Limb (tissue), 2 donors: ENCODE measurements at regions not wholly inside any gene's neighbourhood (a gene's known extent, or its start where the extent isn't known, plus 50 kb on each side); places are given as distances from the start of the nearest gene placed in this dataset.
A peak's percentile ranks its signal among the peaks of the same experiment; 100 is the strongest.
"Not testable (repeated sequence)": the region's sequence is repeated elsewhere in the genome, so short reads cannot be mapped to it uniquely, and the experiment has no call there.

Experiments used
- DNase-seq, 2 donors: peaks; one replicate each; pipeline ENCODE4 v3.0.0-alpha.2; 2016; ENCODE audit errors: extremely low spot score in 2 of 2

DNA sequence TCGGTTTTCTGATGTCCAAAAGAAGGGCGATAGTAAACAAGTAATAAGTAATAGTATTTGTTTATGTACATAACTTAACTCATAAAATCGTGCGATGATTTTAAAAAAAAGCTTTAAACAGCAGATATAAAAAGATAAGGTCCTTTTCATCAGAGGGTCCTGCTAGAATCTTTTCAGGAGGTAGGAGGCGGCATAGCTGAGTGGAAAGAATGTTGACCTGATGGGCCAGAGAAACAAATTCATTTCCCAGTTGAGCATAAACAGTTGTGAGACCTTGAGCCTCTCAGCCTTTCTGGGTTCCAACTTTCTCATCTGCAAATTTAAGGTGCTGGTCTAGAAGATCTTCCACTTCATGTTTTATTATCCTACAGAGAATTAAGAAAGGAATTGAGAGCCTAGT lies 173.5 kb downstream of the LACC1 start:
- no peak for DNase-seq

DNA sequence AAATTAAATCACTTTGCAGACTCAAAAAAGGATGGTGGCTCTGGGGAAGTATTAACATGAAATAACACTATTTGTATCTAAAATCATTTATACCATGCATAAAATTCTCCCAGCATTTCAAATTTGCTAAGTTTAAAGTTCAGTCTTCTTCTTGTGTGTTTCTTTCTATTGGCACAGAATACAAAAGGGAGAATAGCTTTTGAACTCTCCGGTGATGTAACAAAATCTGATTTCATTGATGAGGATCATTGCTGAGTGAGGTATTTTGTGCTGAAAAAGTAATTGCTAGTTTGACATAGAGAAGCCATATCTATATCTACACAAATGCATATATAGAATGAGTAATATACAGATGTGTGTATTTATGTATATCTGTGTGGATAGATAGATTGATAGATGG lies 174.8 kb downstream of the LACC1 start:
- no peak for DNase-seq

DNA sequence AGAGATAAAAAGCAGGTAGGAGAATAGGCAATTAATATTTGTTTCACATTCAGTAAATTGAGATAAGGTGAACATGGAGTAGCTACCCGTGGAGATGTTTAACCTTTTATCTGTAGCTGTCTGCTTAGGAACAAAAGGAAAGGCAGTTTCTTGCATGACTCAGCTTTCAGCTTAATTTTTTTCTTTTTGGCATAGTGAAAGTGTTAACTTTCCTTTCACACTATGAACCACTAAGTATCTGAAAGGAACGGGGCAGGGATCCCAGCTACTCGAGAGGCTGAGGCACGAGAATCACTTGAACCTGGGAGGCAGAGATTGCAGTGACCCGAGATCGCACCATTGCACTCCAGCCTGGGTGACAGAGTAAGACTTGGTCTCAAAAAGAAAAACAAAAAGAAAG lies 176.0 kb downstream of the LACC1 start:
- not testable (repeated sequence) for DNase-seq

DNA sequence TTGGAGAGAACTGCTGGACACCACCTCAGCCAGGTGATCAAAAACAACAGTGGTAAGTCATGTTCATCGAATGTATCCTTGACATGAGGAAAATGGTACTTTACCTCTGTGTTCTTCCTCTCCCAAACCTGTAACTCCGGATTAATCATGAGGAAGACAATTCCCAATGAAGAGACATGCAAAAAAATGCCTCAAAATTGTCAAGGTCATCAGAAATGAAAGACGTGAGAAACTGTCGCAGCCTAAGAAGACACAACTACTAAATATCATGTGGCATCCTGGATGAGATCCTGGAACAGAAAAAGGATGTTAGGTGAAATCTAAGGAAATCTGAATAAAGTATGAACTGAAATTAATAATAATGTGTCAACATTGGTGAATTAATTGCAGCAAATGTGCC lies 178.4 kb downstream of the LACC1 start:
- DNase-seq = no peak

DNA sequence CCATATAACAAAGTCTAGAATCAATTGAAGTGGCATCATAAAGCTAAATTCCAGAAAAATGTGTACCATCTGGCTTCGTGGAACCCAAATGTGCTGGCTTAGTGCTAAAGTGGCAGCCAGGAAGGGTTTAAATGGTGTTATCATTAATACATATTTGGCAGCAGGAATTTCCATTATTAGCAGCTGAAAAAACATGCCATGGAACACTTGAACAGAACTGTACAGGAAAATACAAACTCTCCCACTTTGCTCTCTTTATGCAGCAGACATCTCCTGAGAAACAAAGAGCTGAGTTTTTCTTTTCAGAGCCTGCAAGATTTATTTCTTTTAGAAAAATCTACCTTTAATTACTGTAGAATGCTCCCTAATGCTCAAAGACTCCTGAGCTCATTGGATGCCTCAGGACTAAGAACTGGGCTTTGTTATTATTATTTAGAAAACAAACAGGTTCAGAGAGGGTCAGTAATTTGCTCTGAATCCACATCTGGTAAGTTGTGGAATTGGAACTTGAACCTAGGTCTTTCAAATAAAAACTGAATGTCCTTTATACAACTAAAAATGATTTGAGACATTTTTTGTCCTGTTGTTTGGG lies 179.0 kb downstream of the LACC1 start:
- DNase-seq = peak in 1 of 2 donors; percentile 28

DNA sequence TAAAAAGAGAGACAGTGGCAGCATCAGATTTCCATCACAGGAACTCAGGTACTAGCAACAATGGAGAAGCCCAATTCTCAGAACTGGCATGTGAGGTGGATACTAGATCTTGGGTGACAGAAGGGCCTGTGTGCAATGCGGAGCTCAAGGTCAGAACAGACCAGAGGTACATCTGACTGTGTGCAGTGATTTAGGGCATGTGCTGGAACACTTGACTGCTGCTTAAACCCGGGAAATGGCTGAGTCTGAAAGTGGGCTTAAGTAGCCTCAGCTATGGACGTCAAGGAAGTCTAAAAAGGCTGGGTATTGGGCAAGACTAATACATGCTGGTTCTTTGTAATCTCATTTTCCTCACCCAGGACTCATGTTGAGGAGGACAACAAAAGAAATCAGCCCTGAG lies 182.2 kb downstream of the LACC1 start:
- DNase-seq = no peak

DNA sequence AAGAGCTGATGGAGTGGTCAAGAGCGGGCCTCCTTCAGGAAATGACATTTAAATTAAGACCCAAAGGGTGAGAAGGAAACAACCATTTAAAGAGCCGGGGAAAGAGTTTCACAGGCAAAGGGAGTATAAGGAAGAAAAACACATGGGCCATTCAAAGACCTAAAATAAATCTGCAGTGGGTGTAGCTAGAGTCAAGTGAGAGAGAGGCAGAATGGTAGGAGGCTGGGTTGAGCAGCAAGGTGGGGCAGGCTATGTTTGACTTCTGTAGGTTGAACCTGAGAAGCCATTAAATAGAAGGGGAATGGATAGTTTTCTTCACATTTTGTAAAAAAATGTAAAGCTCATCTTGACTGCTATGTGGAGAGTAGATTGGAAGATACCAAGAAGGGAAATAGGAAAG lies 183.8 kb downstream of the LACC1 start:
- DNase-seq = no peak

DNA sequence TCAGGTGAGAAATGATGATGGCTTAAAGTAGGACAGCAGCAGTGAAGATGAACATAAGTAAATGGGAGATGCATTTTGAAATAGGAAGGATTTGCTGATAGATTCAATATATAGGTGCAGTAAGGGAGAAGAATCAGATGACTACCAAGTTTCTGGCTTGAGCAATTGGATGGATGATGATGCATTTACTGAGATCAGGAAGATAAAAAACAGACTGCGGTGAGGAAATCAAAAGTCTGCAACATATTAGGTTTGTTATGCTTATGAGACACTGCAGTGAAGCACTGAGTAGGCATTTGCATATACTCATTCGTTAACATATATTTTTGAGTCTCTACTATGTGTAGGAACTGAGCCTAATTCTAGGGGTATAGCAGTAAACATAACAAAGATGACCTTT lies 184.2 kb downstream of the LACC1 start:
- DNase-seq = no peak

DNA sequence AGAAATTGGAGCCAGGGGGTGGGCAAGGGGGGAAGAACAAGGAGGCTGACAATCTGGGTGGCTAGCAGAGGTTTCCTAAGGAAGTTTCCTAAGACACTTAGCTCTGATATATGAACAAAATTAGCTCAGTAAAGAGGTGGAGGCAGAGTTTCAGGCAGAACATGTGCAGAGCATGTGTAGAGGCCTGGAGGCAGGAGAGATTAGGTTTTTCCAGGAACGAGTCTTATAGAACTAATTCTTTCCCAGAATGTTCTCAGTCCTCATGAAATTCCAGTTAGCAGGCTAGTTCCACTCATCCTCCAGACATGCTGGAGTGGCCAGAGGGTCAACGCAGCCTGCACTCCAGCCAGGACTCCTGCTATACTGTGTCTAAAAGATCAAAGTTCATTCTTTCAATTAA lies 184.7 kb downstream of the LACC1 start:
- DNase-seq = no peak

DNA sequence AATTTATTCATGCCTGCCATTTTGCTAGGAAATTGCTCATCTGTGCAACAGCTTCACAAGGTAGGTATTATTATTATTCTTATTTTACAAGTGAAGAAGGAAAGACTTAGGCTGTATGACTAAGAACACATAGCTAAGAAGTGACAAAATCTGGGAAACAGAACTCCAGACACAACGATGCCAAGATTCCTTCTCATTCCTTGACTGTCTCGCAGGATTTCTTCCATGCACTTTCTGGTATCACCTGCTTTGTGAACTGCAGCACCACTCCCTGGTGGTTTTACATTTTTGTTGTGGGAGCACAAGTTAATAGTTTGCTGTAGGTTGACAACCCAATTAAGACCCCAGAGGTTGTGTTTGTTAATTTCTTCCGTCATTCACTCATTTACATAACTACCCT lies 188.5 kb downstream of the LACC1 start:
- DNase-seq = no peak

DNA sequence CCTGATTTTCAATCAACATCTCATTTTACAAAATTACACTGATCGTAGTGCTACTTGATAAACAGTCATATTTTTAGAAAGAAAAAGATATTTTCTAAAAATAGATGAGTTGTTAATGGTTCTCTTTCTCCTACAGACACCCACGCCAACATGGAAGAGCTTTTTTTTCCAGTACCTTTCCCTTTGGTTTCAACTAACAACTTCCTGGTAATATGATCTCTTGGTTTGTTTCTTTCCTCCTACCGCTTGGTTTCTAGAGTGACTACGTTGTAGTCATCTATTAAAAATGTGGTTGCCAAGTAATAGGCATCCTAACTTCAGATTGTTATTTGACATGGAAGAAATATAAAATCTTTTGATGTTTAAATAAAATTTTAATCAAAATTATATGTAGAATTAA lies 189.0 kb downstream of the LACC1 start:
- no peak for DNase-seq

DNA sequence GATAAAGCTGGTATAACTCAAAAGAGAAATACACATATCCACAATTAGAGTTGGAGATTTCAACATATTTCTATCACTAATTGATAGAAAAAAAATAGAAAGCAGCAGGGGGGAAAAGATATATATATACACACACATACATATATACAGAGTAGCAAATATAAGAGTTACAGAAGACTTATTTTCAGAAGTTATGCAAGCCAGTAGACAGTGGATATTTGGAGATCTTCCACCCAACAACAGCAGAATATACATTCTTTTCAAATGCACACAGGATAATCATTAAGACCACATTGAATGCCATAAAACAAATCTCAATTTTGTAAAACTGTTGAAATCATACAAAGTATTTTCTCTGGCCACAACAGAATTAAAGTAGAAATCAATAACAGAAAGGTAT lies 192.8 kb downstream of the LACC1 start:
- DNase-seq = no peak

DNA sequence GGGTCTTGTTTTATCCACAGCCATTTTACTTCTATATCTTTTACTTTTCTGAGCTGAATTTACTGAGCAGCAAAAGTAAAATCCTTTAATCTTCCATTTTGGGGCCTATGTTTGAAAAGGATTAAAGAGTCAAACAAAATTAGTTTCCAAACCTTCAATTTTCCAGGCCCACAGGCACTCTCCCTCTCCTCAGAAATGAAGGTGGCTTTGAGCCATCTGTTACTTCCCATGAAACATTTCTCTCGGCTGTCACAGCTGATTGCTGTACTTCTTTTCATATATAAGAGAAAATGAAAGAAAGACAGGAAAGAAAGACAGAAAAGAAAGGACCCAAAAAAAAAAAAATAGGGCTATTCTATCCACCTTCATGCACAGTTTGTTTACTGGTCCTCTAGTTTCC lies 194.9 kb downstream of the LACC1 start:
- DNase-seq = no peak

DNA sequence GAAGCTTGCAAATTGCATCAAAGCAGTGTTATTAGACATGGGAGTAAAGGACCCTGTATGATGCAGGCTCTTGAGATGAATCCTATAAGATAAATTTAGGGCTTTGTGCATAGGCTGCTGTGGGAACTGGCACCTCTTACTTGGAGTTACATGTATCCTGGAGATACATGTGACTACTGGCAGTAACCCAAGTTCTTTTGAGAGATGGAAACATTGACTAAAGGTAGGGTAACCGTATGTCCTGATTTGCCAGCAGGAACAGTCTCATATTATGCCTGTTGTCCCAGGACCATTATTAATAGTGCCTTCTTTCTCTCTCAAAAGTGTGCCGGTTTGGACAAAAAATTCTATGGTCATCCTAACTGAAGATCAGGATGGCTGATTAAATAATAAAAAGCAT lies 195.4 kb downstream of the LACC1 start:
- DNase-seq = no peak

DNA sequence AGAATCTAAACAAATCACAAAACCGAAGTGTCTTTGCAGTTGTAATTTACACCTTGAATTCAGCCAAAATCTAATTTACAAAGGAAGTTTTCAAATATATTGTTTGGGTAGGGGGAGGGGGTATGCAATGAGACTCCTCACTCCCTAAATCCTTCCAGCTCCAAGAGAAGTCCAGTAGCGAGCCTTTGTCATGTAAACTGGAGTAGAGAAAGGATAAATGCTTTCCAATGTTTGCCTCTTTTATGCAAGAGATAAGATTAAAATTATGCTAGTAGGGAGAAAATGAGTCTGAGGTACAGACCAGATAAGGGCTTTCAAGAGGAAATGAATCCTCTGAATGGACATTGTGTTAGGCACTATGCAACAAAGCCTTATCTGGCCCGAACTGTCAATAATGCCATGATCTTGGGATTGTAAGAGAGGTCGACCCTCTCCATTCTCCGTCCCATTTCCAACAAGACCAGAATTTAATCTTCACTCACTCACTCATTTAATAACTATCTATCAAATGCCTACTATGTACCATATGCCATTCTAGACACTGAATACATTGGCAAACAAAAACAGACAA lies 199.2 kb downstream of the LACC1 start:
- no peak for DNase-seq

DNA sequence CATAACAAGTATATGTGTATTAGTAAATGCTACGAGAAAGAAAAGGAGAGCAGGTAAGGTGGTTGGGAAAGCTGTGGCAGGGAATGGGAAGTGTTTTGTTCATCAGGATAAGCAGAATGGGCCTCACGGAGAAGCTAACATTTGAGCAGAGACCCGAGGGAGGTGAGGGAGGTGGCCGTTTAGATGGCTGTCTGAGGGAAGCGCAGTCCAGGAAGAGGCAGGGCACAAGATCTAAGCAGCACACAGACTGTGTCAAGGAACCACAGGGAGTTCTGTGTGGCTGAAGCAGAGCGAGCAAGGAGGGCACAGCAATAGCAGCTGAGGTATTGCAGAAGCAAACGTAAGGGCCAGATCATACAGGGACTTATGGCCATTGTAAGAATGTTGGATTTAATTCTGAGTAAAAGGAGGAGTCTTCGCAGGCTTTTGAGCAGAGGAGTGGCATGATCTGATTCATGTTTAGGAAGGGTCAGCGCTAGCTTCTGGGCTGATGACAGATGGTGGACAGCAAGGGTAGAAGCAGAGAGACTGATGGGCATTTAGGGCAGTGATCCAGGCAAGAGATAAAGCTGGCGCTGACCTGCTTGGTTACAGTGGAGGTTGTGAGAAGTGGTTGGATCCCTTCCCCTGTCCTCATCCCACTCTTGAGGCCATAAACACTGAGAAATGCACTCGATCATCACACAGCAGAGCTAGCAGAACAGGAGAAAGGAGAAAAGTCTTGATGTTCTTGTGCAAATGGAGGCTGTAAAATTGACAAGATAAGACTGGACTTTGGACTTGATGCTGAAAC lies 199.9 kb downstream of the LACC1 start:
- no peak for DNase-seq

DNA sequence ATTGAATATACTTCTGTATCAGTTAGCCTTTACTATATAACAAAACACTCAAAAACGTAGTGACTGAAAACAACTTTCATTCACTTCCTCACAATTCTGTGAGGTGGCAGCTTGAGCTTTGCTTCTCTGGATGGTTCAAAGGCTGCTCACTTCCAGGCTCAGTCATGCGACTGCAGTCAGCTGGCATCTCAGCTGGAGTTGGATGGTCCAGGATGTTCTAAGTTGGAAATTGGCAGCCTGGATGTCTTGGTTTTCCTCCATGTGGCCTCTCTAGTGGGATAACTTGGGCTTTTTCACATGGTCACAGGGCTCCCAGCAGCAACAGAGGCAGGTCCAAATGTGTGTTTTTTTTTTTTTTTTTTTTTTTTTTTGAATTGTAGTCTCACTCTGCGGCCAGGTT lies 204.4 kb downstream of the LACC1 start:
- DNase-seq = no peak

DNA sequence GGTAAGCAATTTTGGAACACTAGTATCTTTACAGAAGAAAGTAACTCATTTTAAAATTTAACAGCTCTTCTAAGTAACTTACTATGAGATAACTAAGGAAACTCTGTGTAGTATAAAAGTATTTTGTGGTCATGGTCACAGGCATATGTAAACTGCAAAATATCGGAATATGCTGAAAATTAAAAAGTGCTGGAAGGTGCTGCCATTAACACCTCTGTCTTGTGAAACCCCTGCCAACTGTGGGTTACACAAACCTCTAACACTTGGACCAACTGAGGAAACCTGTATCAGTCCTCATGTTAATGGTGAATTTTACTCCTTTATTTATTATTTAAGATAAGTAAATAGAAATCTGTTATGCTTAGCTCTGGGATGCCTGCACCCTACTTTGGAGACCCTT lies 206.7 kb downstream of the LACC1 start:
- DNase-seq = no peak

DNA sequence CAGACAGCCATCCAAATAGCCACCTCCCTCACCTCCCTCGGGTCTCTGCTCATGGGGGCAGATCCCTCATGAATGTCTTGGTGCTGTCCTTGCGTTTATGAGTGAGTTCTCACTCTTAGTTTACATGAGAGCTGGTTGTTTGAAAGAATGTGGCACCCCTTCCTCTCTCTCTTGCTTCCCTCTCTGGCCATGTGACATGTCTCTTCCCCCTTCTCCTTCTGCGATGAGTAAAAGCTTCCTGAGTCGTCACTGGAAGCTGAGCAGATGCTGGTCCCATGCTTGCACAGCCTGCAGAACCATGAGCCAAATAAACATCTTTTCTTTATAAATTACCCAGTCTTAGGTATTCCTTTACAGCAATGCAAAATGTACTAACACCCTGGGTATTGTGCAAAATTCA lies 208.7 kb downstream of the LACC1 start:
- DNase-seq = no peak

DNA sequence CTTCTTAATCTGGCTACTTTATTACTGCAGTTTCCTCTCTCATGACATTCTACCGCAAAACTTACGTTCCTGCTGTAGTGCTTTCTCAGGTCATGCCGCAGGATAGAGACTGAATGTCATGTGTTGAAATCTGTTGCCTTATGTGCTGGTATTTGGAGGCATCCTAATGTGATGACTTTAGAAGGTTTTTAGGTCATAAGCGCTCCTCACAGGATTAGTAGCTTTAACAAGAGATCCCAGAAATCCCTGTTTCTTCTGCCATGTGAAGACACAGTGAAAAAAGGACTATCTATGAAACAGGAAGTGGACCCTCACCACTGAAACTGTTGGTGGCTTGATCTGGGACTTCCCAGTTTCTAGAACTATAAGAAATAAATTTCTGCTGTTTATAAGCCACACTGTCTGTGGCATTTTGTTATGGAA lies 209.3 kb downstream of the LACC1 start:
- no peak for DNase-seq

DNA sequence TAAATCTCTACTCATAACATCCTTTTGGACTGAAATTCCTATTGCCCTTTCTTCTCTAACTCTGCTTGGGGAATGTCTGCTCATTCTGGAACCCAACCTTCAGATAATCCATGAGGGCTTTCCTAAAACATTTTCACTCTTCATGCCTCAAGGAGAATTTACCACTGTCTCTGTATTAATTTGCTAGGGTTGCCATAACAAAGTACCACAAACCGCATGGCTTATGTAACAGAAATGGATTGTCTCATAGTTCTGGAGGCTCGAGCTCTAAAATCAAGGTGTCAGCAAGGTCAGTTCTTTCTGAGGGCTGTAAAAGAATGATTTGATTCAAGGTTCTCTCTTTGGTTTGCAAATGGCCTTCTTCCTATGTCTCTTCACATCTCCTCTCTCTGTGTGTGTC lies 209.7 kb downstream of the LACC1 start:
- DNase-seq = no peak

DNA sequence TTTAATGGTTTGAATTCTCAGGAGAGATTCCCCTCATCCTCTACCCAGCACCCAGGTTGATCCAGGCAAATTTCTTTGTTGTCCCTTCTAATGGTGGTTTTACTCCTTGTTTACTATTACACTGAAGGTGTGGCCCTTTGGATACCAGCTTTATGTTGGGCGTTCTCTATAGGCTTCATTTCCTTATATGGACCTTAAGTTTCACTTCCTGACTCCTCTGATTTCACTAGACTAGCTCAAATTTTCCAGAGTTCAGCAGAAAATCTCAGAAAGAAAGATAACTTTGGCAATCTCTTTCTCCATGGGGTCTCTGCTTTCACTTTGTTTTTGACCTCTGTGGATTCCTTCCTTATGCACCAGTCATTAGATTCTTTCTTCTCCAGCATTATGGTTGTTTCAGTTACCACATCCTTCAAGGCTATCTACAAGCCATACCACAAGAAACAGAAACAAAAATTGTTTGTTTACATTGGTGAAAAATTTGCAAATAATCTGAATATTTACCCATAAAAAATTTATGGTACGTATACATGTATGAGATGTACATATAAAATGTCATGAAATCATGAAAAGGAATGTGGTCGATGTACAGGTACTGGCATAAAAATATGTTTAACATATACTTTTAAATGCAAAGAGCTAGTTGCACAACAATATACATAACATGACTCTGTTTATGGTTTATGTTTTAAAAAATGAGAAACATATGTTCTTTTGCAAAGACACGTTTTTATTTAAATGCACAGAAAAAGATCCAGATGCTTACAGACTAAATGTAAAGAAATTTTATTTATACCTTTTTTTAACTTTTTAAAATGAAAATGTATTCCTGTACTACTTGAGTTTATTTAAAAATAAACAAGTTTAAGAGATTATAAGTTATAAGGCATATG lies 212.6 kb downstream of the LACC1 start:
- no peak for DNase-seq
